H1 (cell line): ENCODE measurements at regions not wholly inside any gene's neighbourhood (a gene's known extent, or its start where the extent isn't known, plus 50 kb on each side); places are given as distances from the start of the nearest gene placed in this dataset.

Source experiments
- CTCF ChIA-PET: fragments of 300-600 bp; sonication (Branson Sonifier 250); formaldehyde crosslinking; loops from one replicate; lab custom pipeline; 2021; ENCODE audit not compliant: partially characterized antibody; lab: Charles Lee
- POLR2A ChIA-PET: fragments of 300-600 bp; sonication (Branson Sonifier 250); formaldehyde crosslinking; loops from one replicate; lab custom pipeline; 2021; ENCODE audit warnings: inconsistent platforms; ENCODE audit not compliant: partially characterized antibody; lab: Charles Lee
- DNase-seq, 2 experiments: peaks; one replicate each; pipeline versions ENCODE4 v3.0.0 to v3.0.0-alpha.2; 2010 to 2022; ENCODE audit warnings: low spot score in 2 of 2, low read depth in 1 of 2, mixed read lengths in 1 of 2
- FAIRE-seq: peaks from 2 replicates; lab custom pipeline; 2011; peaks lifted over from hg19 to GRCh38; lab: Jason Lieb, UNC
- H2AFZ ChIP-seq: 2 replicates; pipeline ENCODE4 v1.8.1; 2012; ENCODE audit warnings: low read length, inconsistent platforms
- H2AK5ac ChIP-seq: 2 replicates; pipeline ENCODE4 v1.6.1; 2013; ENCODE audit warnings: low read depth, low read length
- H2BK120ac ChIP-seq: replicated peaks from 2 replicates; pipeline ENCODE3; 2013; ENCODE audit warnings: low read depth, low read length, inconsistent platforms
- H2BK12ac ChIP-seq: 2 replicates; pipeline ENCODE4 v1.6.1; 2013; ENCODE audit warnings: low read depth, low read length
- H2BK15ac ChIP-seq: 2 replicates; pipeline ENCODE4 v1.6.1; 2013; ENCODE audit warnings: low read length
- H2BK20ac ChIP-seq: 2 replicates; pipeline ENCODE4 v1.6.1; 2013; ENCODE audit warnings: low read length
- H2BK5ac ChIP-seq: 2 replicates; pipeline ENCODE4 v1.6.1; 2013; ENCODE audit warnings: low read depth, low read length
- H3K14ac ChIP-seq: 2 replicates; pipeline ENCODE4 v1.6.1; 2013; ENCODE audit warnings: inconsistent platforms; ENCODE audit not compliant: insufficient read length
- H3K18ac ChIP-seq: 2 replicates; pipeline ENCODE4 v1.6.1; 2013; ENCODE audit warnings: low read length; ENCODE audit errors: extremely low read depth
- H3K23ac ChIP-seq: 2 replicates; pipeline ENCODE4 v1.6.1; 2013; ENCODE audit warnings: inconsistent platforms; ENCODE audit not compliant: insufficient read length
- H3K23me2 ChIP-seq: 2 replicates; pipeline ENCODE4 v1.6.1; 2013; ENCODE audit warnings: low read depth, low read length
- H3K27ac ChIP-seq: 2 replicates; pipeline ENCODE4 v1.6.1; 2011; ENCODE audit warnings: low read depth, low read length, inconsistent platforms
- H3K27me3 ChIP-seq, 4 experiments: replicated peaks in 1 of 4; 1 replicate in 1 of 4; 2 replicates in 3 of 4; pipeline versions ENCODE4 v1.6.1 to v1.8.1; 2011 to 2013; ENCODE audit warnings: low read length in 3 of 4, mild to moderate bottlenecking in 3 of 4, inconsistent platforms in 2 of 4, mixed read lengths in 2 of 4, moderate library complexity in 1 of 4; ENCODE audit not compliant: control insufficient read depth in 3 of 4, insufficient read depth in 3 of 4; ENCODE audit errors: extremely low read depth in 1 of 4
- H3K36me3 ChIP-seq, 4 experiments: 2 replicates each; pipeline versions ENCODE4 v1.6.1 to v1.8.1; 2011 to 2013; ENCODE audit warnings: mild to moderate bottlenecking in 4 of 4, low read length in 3 of 4, moderate library complexity in 2 of 4, control low read depth in 1 of 4, inconsistent platforms in 1 of 4; ENCODE audit not compliant: insufficient read depth in 4 of 4, control insufficient read depth in 2 of 4
- H3K4ac ChIP-seq: replicated peaks from 2 replicates; pipeline ENCODE3; 2013; ENCODE audit warnings: low read length, low read depth, mixed read lengths, inconsistent platforms; ENCODE audit not compliant: insufficient read length
- H3K4me1 ChIP-seq, 4 experiments: replicated peaks in 1 of 4; 1 replicate in 1 of 4; 2 replicates in 3 of 4; pipeline versions ENCODE4 v1.6.1 to v1.8.1; 2011 to 2013; ENCODE audit warnings: low read length in 3 of 4, inconsistent platforms in 2 of 4, mixed read lengths in 1 of 4; ENCODE audit not compliant: insufficient read depth in 4 of 4, control insufficient read depth in 3 of 4
- H3K4me2 ChIP-seq, 2 experiments: 2 replicates each; pipeline versions ENCODE4 v1.6.1 to v1.8.1; 2011 to 2013; ENCODE audit warnings: low read depth in 2 of 2, low read length in 2 of 2, control low read depth in 1 of 2, inconsistent platforms in 1 of 2, mild to moderate bottlenecking in 1 of 2; ENCODE audit not compliant: insufficient read depth in 1 of 2
- H3K4me3 ChIP-seq, 4 experiments: fragments of 200-600, 300-600 bp in 1 of 4; sonication (generic), shearing (Covaris generic), sonication (Bioruptor Twin) in 1 of 4; 2 replicates each; pipeline versions ENCODE4 v1.5.1 to v1.8.1; 2011 to 2016; ENCODE audit warnings: low read length in 4 of 4, low read depth in 3 of 4, control low read depth in 2 of 4, inconsistent platforms in 2 of 4, mild to moderate bottlenecking in 2 of 4, mixed read lengths in 1 of 4, moderate library complexity in 1 of 4; ENCODE audit not compliant: insufficient read depth in 2 of 4; ENCODE audit errors: extremely low read depth in 1 of 4
- H3K56ac ChIP-seq: replicated peaks from 2 replicates; pipeline ENCODE3; 2013; ENCODE audit warnings: low read depth, mild to moderate bottlenecking, mixed read lengths, low read length, inconsistent platforms; ENCODE audit not compliant: insufficient read length
- H3K79me1 ChIP-seq: 2 replicates; pipeline ENCODE4 v1.6.1; 2013; ENCODE audit warnings: low read depth, low read length, control low read depth
- H3K79me2 ChIP-seq, 2 experiments: 2 replicates each; pipeline versions ENCODE4 v1.6.1 to v1.8.1; 2012 to 2013; ENCODE audit warnings: low read length in 2 of 2, mild to moderate bottlenecking in 2 of 2, inconsistent platforms in 1 of 2; ENCODE audit not compliant: insufficient read depth in 2 of 2, control insufficient read depth in 1 of 2
- H3K9ac ChIP-seq, 4 experiments: replicated peaks in 1 of 4; 1 replicate in 1 of 4; 2 replicates in 3 of 4; pipeline versions ENCODE4 v1.6.1 to v1.8.1; 2011 to 2013; ENCODE audit warnings: low read depth in 3 of 4, low read length in 3 of 4, control low read depth in 2 of 4, mild to moderate bottlenecking in 2 of 4, moderate library complexity in 2 of 4, inconsistent platforms in 1 of 4; ENCODE audit errors: extremely low read depth in 1 of 4
- H3K9me3 ChIP-seq, 2 experiments: 2 replicates each; pipeline versions ENCODE4 v1.6.1 to v1.8.1; 2012 to 2013; ENCODE audit warnings: mild to moderate bottlenecking in 2 of 2, moderate library complexity in 2 of 2, control low read depth in 1 of 2, inconsistent platforms in 1 of 2, low read depth in 1 of 2, low read length in 1 of 2, mixed read lengths in 1 of 2; ENCODE audit not compliant: insufficient read depth in 2 of 2
- H4K20me1 ChIP-seq, 2 experiments: replicated peaks in 1 of 2; 2 replicates each; pipeline versions ENCODE3 to v1.8.1; 2011 to 2013; ENCODE audit warnings: inconsistent platforms in 2 of 2, low read length in 2 of 2, mild to moderate bottlenecking in 1 of 2; ENCODE audit not compliant: insufficient read depth in 2 of 2, control insufficient read depth in 1 of 2
- H4K5ac ChIP-seq: 2 replicates; pipeline ENCODE4 v1.6.1; 2013; ENCODE audit warnings: low read length, low read depth, mixed read lengths, inconsistent platforms; ENCODE audit not compliant: insufficient read length
- H4K8ac ChIP-seq: 2 replicates; pipeline ENCODE4 v1.8.0; 2013; ENCODE audit warnings: mild to moderate bottlenecking, moderate library complexity, low read length, inconsistent platforms; ENCODE audit not compliant: insufficient read depth; ENCODE audit errors: extremely low read depth
- H4K91ac ChIP-seq: replicated peaks from 2 replicates; pipeline ENCODE3; 2013; ENCODE audit warnings: low read length, mixed read lengths, inconsistent platforms; ENCODE audit not compliant: insufficient read length
- JUND ChIP-seq: IDR thresholded peaks from 2 replicates; pipeline ENCODE4 v1.6.1; 2011; ENCODE audit warnings: mild to moderate bottlenecking, improper control_type of control experiment, low read length
- SAP30 ChIP-seq: fragments of 300-600 bp; sonication (generic); IDR thresholded peaks from 2 replicates; pipeline ENCODE4 v1.7.1; 2012; ENCODE audit warnings: low read length, moderate library complexity, mild to moderate bottlenecking, inconsistent platforms; ENCODE audit not compliant: insufficient read depth, insufficient replicate concordance
- WGBS, 2 experiments: shearing (Covaris generic) in 1 of 2; methylation state at CpG; one replicate each; pipeline versions ENCODE4 v1.1.6 to v1.1.7; 2013 to 2015; ENCODE audit warnings: low lambda C conversion rate in 2 of 2, mixed read lengths in 2 of 2, inconsistent platforms in 1 of 2, low coverage in 1 of 2, missing lambda C conversion rate in 1 of 2; ENCODE audit not compliant: insufficient replicate concordance in 2 of 2, insufficient coverage in 1 of 2, insufficient read length in 1 of 2; ENCODE audit errors: extremely low coverage in 1 of 2, missing lambda C conversion rate in 1 of 2; 5-methylcytosine and 5-hydroxymethylcytosine counted together

DNA sequence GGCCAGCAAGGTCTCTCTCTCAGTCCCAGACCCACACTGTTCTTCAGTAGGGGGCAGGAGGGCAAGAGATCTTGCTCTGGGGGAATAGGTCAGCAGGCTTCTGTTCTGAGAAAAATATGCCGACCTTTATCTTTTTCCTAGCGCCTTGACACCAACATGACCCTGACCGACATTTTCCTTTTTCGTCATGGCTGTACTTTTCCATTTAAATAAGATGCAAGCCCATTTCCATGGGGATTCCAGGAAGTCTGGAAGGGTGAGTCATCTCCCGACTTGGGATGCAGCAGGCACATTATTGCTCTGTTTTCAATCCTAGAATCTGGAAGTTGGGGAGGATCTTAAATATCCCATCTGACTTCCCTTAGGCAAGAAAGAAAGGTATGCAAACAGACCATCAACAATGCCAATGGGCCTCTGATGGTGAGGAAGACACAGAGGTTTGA is 261.5 kb upstream of the LRTM1 start:
- ChIA-PET POLR2A (no interaction called here), CTCF (interaction anchor here (0.9 kb wide), 1 partner anchor 540 kb away, joined by 3 read pairs; no protein-coding TSS in a partner anchor)
- FAIRE-seq = no peak
- no peak overlapping the region for H3K56ac ChIP-seq
- no peak overlapping the region for H3K23ac ChIP-seq
- no peak overlapping the region for H3K4me2 ChIP-seq
- no peak overlapping the region for H2AK5ac ChIP-seq
- no peaks in the 10 kb centered on the region for H3K27me3 ChIP-seq
- no peaks in the 10 kb centered on the region for H4K20me1 ChIP-seq
- H3K79me1 ChIP-seq = no peaks in the 10 kb centered on the region
- no peaks in the 10 kb centered on the region for H3K79me2 ChIP-seq
- H3K27ac ChIP-seq = no peak overlapping the region
- H3K23me2 ChIP-seq = no peaks in the 10 kb centered on the region
- no peak overlapping the region for H2BK12ac ChIP-seq
- H4K8ac ChIP-seq = no peak overlapping the region
- H3K4ac ChIP-seq = no peak overlapping the region
- H3K4me1 ChIP-seq = no peaks in the 10 kb centered on the region; a peak in 1 of 7 replicates
- no peak overlapping the region for H2BK120ac ChIP-seq
- H3K9ac ChIP-seq = no peak overlapping the region
- no peak overlapping the region for H2BK20ac ChIP-seq
- H4K91ac ChIP-seq = no peak overlapping the region
- WGBS, 2 experiments = 75% methylated on average over 5 of the region's 5 CpGs; no CpG with 5 or more reads in 1 of the 2 experiments
- no peak overlapping the region; the same call in 1 of the 2 replicates for H2BK5ac ChIP-seq
- no peak overlapping the region for H4K5ac ChIP-seq
- DNase-seq = peak in 1 of 2 experiments; percentile 46
- H2BK15ac ChIP-seq = no peak overlapping the region
- peak overlapping the region; percentile 2; the same call in 1 of the 2 replicates for H2AFZ ChIP-seq
- 0 out of 2 replicates have a peak overlapping the region, but pooled peaks have one; percentile 13 for H3K18ac ChIP-seq
- no peak overlapping the region for H3K14ac ChIP-seq
- no peak overlapping the region for H3K4me3 ChIP-seq
- TF ChIP-seq SAP30 = no peak
- peak; percentile 78 for TF ChIP-seq JUND
- no peaks in the 10 kb centered on the region for H3K9me3 ChIP-seq
- no peaks in the 10 kb centered on the region for H3K36me3 ChIP-seq
